Upper lobe of left lung (tissue), 4 donors: ENCODE measurements at regions not wholly inside any gene's neighbourhood (a gene's known extent, or its start where the extent isn't known, plus 50 kb on each side); places are given as distances from the start of the nearest gene placed in this dataset.

Experiments used
- EP300 ChIP-seq, 4 donors: sonication (generic); formaldehyde crosslinking; IDR thresholded peaks; one replicate each; pipeline ENCODE4 v1.5.1; 2017; ENCODE audit warnings: antibody characterized with exemption in 4 of 4, control low read depth in 2 of 4
- POLR2A ChIP-seq, 4 donors: fragments of 450-650 bp; IDR thresholded peaks; one replicate each; pipeline ENCODE4 v1.5.1; 2016 to 2017; ENCODE audit warnings: antibody characterized with exemption in 4 of 4, mild to moderate bottlenecking in 2 of 4
- TF ChIP-seq, protein P1 (sequence below), 6 experiments: fragments of 450-650 bp in 4 of 6; fragments of 200-600 bp in 2 of 6; sonication (generic) in 2 of 6; IDR thresholded peaks; one replicate each; pipeline ENCODE4 v1.5.1; 2016 to 2019; ENCODE audit warnings: antibody characterized with exemption in 6 of 6

GRCh38 chr5:74949976-74950375 is 83.8 kb upstream of the FAM169A start:
- TF ChIP-seq EP300 (IDR thresholded peaks at IDR 0.05) (no peak), POLR2A (IDR thresholded peaks at IDR 0.05) (no peak)
- TF ChIP-seq, protein P1, sequence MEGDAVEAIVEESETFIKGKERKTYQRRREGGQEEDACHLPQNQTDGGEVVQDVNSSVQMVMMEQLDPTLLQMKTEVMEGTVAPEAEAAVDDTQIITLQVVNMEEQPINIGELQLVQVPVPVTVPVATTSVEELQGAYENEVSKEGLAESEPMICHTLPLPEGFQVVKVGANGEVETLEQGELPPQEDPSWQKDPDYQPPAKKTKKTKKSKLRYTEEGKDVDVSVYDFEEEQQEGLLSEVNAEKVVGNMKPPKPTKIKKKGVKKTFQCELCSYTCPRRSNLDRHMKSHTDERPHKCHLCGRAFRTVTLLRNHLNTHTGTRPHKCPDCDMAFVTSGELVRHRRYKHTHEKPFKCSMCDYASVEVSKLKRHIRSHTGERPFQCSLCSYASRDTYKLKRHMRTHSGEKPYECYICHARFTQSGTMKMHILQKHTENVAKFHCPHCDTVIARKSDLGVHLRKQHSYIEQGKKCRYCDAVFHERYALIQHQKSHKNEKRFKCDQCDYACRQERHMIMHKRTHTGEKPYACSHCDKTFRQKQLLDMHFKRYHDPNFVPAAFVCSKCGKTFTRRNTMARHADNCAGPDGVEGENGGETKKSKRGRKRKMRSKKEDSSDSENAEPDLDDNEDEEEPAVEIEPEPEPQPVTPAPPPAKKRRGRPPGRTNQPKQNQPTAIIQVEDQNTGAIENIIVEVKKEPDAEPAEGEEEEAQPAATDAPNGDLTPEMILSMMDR (IDR thresholded peaks at IDR 0.05) = no peak
